Astrocyte (in vitro differentiated cells and primary cell): ENCODE measurements at regions not wholly inside any gene's neighbourhood (a gene's known extent, or its start where the extent isn't known, plus 50 kb on each side); places are given as distances from the start of the nearest gene placed in this dataset.

Experiments used
- CTCF ChIP-seq: IDR thresholded peaks from 2 replicates; pipeline ENCODE4 v1.5.1; 2011; ENCODE audit warnings: low read depth, mild to moderate bottlenecking, inconsistent platforms, low read length, moderate library complexity; ENCODE audit not compliant: insufficient read depth
- EZH2 ChIP-seq: IDR thresholded peaks from 2 replicates; pipeline ENCODE4 v1.6.1; 2012; ENCODE audit warnings: mild to moderate bottlenecking, low read length, inconsistent platforms; ENCODE audit not compliant: insufficient read depth

DNA sequence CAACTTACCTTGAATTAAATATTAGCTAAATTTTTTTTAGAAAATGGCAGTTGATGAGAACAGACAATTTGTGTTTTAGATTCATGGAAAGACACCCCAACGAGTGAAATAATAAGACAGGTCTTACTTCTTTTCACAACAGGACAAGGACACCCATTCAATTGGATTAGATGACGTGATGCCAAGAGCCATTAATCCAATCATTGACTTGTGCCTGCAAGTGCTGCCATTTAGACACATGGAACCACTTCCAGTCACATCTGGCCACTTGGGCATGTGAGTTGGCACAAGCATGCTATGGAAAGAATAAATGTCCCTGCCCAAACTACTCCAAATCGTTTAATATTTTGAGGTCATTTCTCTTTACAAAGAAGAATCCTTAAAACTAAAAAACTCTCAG lies 1308.8 kb downstream of the ROBO2 start:
- no peak for TF ChIP-seq CTCF
- no peak for TF ChIP-seq EZH2
